NB4 (cell line): ENCODE measurements at regions not wholly inside any gene's neighbourhood (a gene's known extent, or its start where the extent isn't known, plus 50 kb on each side); places are given as distances from the start of the nearest gene placed in this dataset.

ENCODE experiments used
- POLR2A ChIP-seq: IDR thresholded peaks from 2 replicates; pipeline ENCODE4 v1.6.1; 2011; ENCODE audit warnings: mild to moderate bottlenecking; ENCODE audit not compliant: insufficient read length; ENCODE audit errors: extremely low read depth
- TF ChIP-seq, protein P1 (sequence below): IDR thresholded peaks from one replicate; pipeline ENCODE4 v1.5.1; 2012; ENCODE audit warnings: low read depth, low read length
- TF ChIP-seq, protein P2 (sequence below): IDR thresholded peaks from 2 replicates; pipeline ENCODE4 v1.6.1; 2011; ENCODE audit warnings: low read depth, low read length

DNA sequence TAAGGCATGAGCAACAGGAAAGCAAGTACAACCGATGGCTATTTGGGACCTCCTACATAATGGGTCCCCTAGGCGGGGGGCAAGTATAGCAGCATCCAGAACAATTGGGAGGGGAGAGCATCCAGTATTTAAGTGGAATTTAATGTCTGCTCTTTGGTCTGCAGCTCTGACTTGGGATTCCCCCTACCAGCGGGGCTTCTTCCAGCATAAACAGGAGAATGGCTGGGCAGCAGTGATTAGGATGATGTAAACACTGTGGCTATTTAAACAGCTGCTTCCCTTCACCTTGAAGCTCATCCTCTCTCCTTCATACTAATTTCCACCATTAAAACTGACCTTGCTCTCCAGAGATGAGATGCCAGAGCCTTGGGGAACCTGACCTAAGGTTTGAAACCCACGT, 73.9 kb upstream of the OXGR1 start:
- TF ChIP-seq, protein P1, sequence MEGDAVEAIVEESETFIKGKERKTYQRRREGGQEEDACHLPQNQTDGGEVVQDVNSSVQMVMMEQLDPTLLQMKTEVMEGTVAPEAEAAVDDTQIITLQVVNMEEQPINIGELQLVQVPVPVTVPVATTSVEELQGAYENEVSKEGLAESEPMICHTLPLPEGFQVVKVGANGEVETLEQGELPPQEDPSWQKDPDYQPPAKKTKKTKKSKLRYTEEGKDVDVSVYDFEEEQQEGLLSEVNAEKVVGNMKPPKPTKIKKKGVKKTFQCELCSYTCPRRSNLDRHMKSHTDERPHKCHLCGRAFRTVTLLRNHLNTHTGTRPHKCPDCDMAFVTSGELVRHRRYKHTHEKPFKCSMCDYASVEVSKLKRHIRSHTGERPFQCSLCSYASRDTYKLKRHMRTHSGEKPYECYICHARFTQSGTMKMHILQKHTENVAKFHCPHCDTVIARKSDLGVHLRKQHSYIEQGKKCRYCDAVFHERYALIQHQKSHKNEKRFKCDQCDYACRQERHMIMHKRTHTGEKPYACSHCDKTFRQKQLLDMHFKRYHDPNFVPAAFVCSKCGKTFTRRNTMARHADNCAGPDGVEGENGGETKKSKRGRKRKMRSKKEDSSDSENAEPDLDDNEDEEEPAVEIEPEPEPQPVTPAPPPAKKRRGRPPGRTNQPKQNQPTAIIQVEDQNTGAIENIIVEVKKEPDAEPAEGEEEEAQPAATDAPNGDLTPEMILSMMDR = no peak
- TF ChIP-seq, protein P2, sequence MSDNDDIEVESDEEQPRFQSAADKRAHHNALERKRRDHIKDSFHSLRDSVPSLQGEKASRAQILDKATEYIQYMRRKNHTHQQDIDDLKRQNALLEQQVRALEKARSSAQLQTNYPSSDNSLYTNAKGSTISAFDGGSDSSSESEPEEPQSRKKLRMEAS = no peak
- no peak for TF ChIP-seq POLR2A
